ENCODE measurements at regions not wholly inside any gene's neighbourhood (a gene's known extent, or its start where the extent isn't known, plus 50 kb on each side); places are given as distances from the start of the nearest gene placed in this dataset.

DNA sequence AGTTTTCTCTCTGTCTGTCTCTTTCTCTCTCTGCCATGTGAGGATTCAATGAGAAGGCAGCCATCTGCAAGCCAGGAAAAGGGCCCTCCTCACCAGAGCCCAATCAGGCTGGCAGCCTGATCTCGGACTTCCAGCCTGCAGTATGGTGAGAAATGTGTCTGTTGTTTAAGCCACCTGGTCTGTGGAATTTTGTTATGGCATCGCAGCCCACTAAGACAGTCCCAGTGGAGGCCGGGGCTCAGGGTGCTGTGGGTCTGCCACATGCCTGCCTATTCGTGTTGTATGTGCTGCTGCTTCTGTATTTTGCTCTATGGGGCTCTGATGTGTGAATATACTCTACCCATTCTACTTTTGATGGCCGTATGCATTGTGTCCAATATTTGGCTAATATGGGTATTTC lies 139.0 kb upstream of the HS6ST1 start:
- Histone ChIP-seq H3K36me3 (ENCODE audit: control insufficient read depth, insufficient read depth, low read length) (no peaks in the 10 kb centered on the region), H3K9me3 (ENCODE audit: control insufficient read depth in 2 of 2, low read length in 2 of 2) (no peaks in the 10 kb centered on the region), H3K4me1 (ENCODE audit: control insufficient read depth, insufficient read depth, low read length, poor library complexity, severe bottlenecking) (no peaks in the 10 kb centered on the region), H3K4me3 (ENCODE audit: low read depth, low read length) (no peak overlapping the region), H3K27ac (ENCODE audit: insufficient read depth, low read length, poor library complexity, severe bottlenecking) (no peak overlapping the region), H3K27me3 (ENCODE audit: control insufficient read depth, insufficient read depth, low read length) (no peaks in the 10 kb centered on the region)
- Mint-ChIP-seq H3K4me1 (no peaks in the 10 kb centered on the region), H3K36me3 (no peaks in the 10 kb centered on the region), H3K27ac (no peak overlapping the region), H3K4me3 (no peak overlapping the region), H3K27me3 (peaks cover 21% of the 10 kb centered on the region), H3K9me3 (peaks cover 0 to 5% (median 0%) of the 10 kb centered on the region in 7 donors)
- ATAC-seq (ENCODE audit: low read depth in 2 of 2), result no peak
- DNase-seq, result no peak

DNA sequence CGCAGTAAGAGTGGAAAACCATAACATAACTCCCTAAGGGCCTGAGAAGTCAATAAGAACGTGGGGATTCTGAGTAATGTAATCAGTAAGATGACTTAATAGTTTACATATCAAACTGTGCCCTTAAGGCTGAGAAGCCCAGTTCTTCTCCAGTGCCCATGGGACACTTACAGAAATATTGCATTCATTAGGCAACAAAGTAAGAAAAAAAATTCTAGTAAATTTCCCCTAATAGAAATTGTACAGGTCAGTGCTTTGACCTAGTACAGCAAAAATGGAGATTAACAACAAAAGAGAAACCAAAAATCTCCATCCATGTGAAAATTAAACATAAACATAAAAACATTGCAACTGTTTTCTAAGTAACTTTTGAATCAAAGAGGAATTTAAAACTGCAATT lies 139.8 kb upstream of the HS6ST1 start:
- ATAC-seq (ENCODE audit: low read depth in 2 of 2) (no peak), DNase-seq (no peak)
- no peaks in the 10 kb centered on the region for H3K9me3 ChIP-seq (ENCODE audit: control insufficient read depth in 2 of 2, low read length in 2 of 2)
- Mint-ChIP-seq H3K36me3 (no peaks in the 10 kb centered on the region), H3K4me3 (no peak overlapping the region), H3K27ac (no peak overlapping the region), H3K4me1 (no peaks in the 10 kb centered on the region), H3K9me3 (peaks cover 0 to 5% (median 0%) of the 10 kb centered on the region in 7 donors), H3K27me3 (peaks cover 17% of the 10 kb centered on the region)
- H3K27me3 ChIP-seq (ENCODE audit: control insufficient read depth, insufficient read depth, low read length), result no peaks in the 10 kb centered on the region
- no peaks in the 10 kb centered on the region for H3K36me3 ChIP-seq (ENCODE audit: control insufficient read depth, insufficient read depth, low read length)
- H3K4me1 ChIP-seq (ENCODE audit: control insufficient read depth, insufficient read depth, low read length, poor library complexity, severe bottlenecking), result no peaks in the 10 kb centered on the region
- no peak overlapping the region for H3K4me3 ChIP-seq (ENCODE audit: low read depth, low read length)
- no peak overlapping the region for H3K27ac ChIP-seq (ENCODE audit: insufficient read depth, low read length, poor library complexity, severe bottlenecking)

DNA sequence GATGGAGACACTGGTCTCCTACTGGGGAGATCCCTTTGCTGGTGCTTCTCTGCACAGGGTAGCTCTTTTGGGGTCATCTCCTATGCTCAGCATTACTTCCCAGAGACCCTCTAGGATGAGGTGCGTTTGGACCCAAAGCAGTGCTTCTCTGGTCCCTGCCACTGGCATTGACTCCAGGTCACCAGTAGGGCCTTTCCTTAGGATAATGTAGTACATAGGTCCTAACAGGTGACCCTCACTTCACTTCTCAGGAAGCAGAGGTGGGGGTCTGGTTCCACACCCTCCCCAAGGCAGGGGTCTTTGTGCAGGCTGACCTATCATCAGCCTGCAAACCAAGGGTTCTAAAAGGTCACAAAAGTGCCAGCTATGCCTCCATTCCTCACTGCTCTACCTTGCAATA lies 145.8 kb upstream of the HS6ST1 start:
- no peak overlapping the region for H3K4me3 Mint-ChIP-seq
- peaks cover 4% of the 10 kb centered on the region for H3K27me3 Mint-ChIP-seq
- H3K27ac Mint-ChIP-seq, result no peak overlapping the region
- H3K36me3 ChIP-seq (ENCODE audit: control insufficient read depth, insufficient read depth, low read length), result no peaks in the 10 kb centered on the region
- no peak for ATAC-seq (ENCODE audit: low read depth in 2 of 2)
- no peaks in the 10 kb centered on the region for H3K4me1 ChIP-seq (ENCODE audit: control insufficient read depth, insufficient read depth, low read length, poor library complexity, severe bottlenecking)
- H3K4me1 Mint-ChIP-seq, result no peaks in the 10 kb centered on the region
- peaks cover 0 to 20% (median 4%) of the 10 kb centered on the region in 7 donors for H3K9me3 Mint-ChIP-seq
- H3K36me3 Mint-ChIP-seq, result no peaks in the 10 kb centered on the region
- DNase-seq, result no peak
- H3K27me3 ChIP-seq (ENCODE audit: control insufficient read depth, insufficient read depth, low read length), result no peaks in the 10 kb centered on the region
- H3K9me3 ChIP-seq (ENCODE audit: control insufficient read depth in 2 of 2, low read length in 2 of 2), result peaks cover 15 to 17% of the 10 kb centered on the region in 2 experiments
- no peak overlapping the region for H3K27ac ChIP-seq (ENCODE audit: insufficient read depth, low read length, poor library complexity, severe bottlenecking)
- no peak overlapping the region for H3K4me3 ChIP-seq (ENCODE audit: low read depth, low read length)

DNA sequence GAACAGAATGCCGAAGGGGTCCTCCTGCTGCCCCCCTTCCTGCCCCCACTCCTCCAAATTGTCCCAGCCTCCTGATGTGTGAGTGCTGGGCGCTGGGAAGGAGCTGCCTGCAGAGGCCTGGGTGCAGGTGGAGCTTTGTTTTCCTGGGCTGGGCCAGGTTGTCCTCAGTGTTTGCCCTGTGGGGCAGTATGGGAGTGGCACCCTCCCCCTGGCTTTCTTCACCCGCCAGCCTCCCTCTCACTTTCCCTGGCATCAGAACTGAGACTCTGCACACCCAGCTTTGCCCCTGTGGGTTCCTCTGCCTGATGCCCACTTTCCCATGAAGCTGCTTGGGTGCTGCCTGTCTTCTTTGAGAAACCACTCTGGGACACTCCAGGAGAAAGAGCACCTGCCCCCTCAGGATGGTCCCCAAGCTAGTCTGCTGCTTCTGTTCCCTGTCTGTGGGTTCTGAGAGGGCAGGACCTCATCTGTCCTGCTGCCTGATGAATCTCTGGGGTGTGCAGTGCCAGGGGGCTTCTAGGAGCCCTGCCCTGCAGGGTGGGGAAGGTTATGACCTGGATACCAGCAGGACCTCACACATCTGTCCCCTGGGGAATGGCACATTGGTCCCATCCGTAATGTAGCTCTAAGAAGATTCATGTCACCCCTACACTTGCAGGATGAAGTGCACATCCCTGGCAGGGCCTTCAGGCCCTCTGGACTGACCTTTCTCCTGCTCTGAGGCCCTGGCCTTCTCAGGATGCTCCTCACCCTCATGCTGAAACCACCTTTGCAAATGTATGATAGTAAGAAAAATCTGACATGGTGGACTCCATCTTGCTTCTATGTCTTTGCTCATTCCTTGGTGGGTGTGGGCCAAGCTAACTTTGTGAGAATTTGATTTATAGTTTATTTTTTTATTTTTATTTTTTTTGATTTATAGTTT lies 146.8 kb upstream of the HS6ST1 start:
- Mint-ChIP-seq H3K4me3 (no peak overlapping the region), H3K4me1 (no peaks in the 10 kb centered on the region), H3K36me3 (no peaks in the 10 kb centered on the region), H3K27me3 (no peaks in the 10 kb centered on the region), H3K27ac (no peak overlapping the region), H3K9me3 (peaks cover 0 to 28% (median 5%) of the 10 kb centered on the region in 7 donors)
- Histone ChIP-seq H3K27ac (ENCODE audit: insufficient read depth, low read length, poor library complexity, severe bottlenecking) (no peak overlapping the region), H3K4me1 (ENCODE audit: control insufficient read depth, insufficient read depth, low read length, poor library complexity, severe bottlenecking) (no peaks in the 10 kb centered on the region), H3K27me3 (ENCODE audit: control insufficient read depth, insufficient read depth, low read length) (no peaks in the 10 kb centered on the region), H3K9me3 (ENCODE audit: control insufficient read depth in 2 of 2, low read length in 2 of 2) (peaks cover 19 to 27% of the 10 kb centered on the region in 2 experiments), H3K4me3 (ENCODE audit: low read depth, low read length) (no peak overlapping the region), H3K36me3 (ENCODE audit: control insufficient read depth, insufficient read depth, low read length) (no peaks in the 10 kb centered on the region)
- DNase-seq (no peak), ATAC-seq (ENCODE audit: low read depth in 2 of 2) (no peak)

DNA sequence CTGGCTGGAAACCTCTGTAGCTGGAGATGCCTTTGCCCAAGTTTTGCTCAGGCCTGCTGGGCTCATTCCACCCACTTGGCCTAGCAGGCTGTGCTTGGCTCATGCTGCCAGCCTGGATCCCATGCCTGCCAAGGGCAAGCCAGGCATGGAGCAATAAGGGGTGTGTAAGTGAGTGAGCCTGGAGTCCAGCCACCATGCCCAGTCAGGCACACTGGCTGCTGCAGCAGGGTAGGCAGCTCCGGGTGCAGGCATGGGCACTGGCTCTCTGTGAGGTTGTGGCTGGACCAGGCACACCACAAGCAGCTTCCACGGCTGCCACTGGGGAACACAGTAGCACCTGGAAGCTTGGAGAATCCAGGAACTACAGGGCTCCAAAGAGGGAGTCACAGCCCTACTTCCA lies 147.7 kb upstream of the HS6ST1 start:
- no peak for ATAC-seq (ENCODE audit: low read depth in 2 of 2)
- H3K36me3 Mint-ChIP-seq, result no peaks in the 10 kb centered on the region
- no peak overlapping the region for H3K27ac Mint-ChIP-seq
- H3K9me3 Mint-ChIP-seq, result peaks cover 0 to 23% (median 6%) of the 10 kb centered on the region in 7 donors
- Histone ChIP-seq H3K27me3 (ENCODE audit: control insufficient read depth, insufficient read depth, low read length) (no peaks in the 10 kb centered on the region), H3K4me1 (ENCODE audit: control insufficient read depth, insufficient read depth, low read length, poor library complexity, severe bottlenecking) (no peaks in the 10 kb centered on the region), H3K4me3 (ENCODE audit: low read depth, low read length) (no peak overlapping the region), H3K9me3 (ENCODE audit: control insufficient read depth in 2 of 2, low read length in 2 of 2) (peaks cover 19 to 31% of the 10 kb centered on the region in 2 experiments), H3K36me3 (ENCODE audit: control insufficient read depth, insufficient read depth, low read length) (no peaks in the 10 kb centered on the region), H3K27ac (ENCODE audit: insufficient read depth, low read length, poor library complexity, severe bottlenecking) (no peak overlapping the region)
- no peak for DNase-seq
- no peaks in the 10 kb centered on the region for H3K27me3 Mint-ChIP-seq
- no peak overlapping the region for H3K4me3 Mint-ChIP-seq
- H3K4me1 Mint-ChIP-seq, result no peaks in the 10 kb centered on the region

DNA sequence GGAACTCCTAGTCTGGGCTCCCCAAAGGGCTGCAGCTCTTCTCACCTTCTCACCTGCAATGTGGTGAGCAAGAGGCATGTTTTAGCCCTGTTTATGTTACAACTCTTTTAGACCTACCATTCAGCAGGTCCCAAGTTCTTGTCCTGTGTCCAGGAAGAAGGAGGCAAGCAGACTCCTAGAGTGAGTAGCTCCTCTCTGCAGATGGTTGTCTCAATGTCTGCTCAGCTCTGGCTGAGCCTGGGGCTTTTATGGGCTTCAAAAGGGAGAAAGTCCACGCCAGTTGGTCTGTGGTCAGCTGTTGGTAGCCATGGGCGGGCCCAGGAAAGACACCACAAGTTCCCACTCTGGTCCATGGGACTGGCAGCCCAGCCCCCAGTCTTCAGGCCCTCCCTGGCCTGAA lies 148.1 kb upstream of the HS6ST1 start:
- Mint-ChIP-seq H3K27ac (no peak overlapping the region), H3K9me3 (peaks cover 0 to 23% (median 6%) of the 10 kb centered on the region in 7 donors), H3K4me3 (no peak overlapping the region), H3K27me3 (no peaks in the 10 kb centered on the region), H3K36me3 (no peaks in the 10 kb centered on the region), H3K4me1 (no peaks in the 10 kb centered on the region)
- Histone ChIP-seq H3K36me3 (ENCODE audit: control insufficient read depth, insufficient read depth, low read length) (no peaks in the 10 kb centered on the region), H3K4me1 (ENCODE audit: control insufficient read depth, insufficient read depth, low read length, poor library complexity, severe bottlenecking) (no peaks in the 10 kb centered on the region), H3K9me3 (ENCODE audit: control insufficient read depth in 2 of 2, low read length in 2 of 2) (peaks cover 19 to 31% of the 10 kb centered on the region in 2 experiments), H3K4me3 (ENCODE audit: low read depth, low read length) (no peak overlapping the region), H3K27me3 (ENCODE audit: control insufficient read depth, insufficient read depth, low read length) (no peaks in the 10 kb centered on the region), H3K27ac (ENCODE audit: insufficient read depth, low read length, poor library complexity, severe bottlenecking) (no peak overlapping the region)
- DNase-seq, result no peak
- no peak for ATAC-seq (ENCODE audit: low read depth in 2 of 2)

DNA sequence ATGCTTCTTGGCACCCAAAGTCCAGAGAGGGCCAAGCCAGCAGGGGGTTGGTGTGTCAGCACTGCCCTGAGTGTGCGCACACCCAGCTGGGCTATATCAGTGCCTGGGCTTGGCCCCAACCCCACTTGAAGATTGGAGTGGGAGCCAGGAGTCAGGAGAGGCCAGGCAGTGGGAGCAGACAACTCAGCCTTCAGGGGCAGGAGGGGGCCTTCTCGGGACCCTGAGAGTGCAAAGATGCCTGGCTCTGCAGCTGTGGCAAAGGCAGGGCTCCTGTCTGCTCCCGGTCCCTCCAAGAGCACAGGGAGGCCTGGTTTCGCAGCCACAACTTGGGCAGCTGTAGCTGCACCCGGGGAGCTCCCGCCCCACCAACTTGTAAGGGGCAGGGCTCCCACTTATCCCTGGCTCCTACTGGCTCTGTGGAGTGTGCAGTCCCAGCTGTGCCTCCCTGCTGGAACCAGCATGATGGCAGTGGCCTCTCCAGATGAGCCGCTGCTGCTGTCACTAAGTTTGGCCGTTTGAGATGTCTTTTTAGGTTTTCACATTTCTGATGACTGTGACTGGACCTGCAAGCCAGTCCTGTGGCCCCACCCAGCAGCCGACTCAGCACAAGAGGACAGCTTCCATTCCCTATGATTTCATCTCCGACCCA lies 148.8 kb upstream of the HS6ST1 start:
- Histone ChIP-seq H3K4me3 (ENCODE audit: low read depth, low read length) (no peak overlapping the region), H3K27ac (ENCODE audit: insufficient read depth, low read length, poor library complexity, severe bottlenecking) (no peak overlapping the region), H3K36me3 (ENCODE audit: control insufficient read depth, insufficient read depth, low read length) (no peaks in the 10 kb centered on the region), H3K27me3 (ENCODE audit: control insufficient read depth, insufficient read depth, low read length) (no peaks in the 10 kb centered on the region), H3K4me1 (ENCODE audit: control insufficient read depth, insufficient read depth, low read length, poor library complexity, severe bottlenecking) (no peaks in the 10 kb centered on the region), H3K9me3 (ENCODE audit: control insufficient read depth in 2 of 2, low read length in 2 of 2) (peaks cover 19 to 31% of the 10 kb centered on the region in 2 experiments)
- Mint-ChIP-seq H3K9me3 (peaks cover 0 to 26% (median 6%) of the 10 kb centered on the region in 7 donors), H3K27me3 (no peaks in the 10 kb centered on the region), H3K4me3 (no peak overlapping the region), H3K36me3 (no peaks in the 10 kb centered on the region), H3K27ac (no peak overlapping the region), H3K4me1 (no peaks in the 10 kb centered on the region)
- ATAC-seq (ENCODE audit: low read depth in 2 of 2) (no peak), DNase-seq (no peak)

Measured in CD4-positive, CD25-positive, alpha-beta regulatory T cell (primary cell).